LNCaP clone FGC (cell line): ENCODE measurements at regions not wholly inside any gene's neighbourhood (a gene's known extent, or its start where the extent isn't known, plus 50 kb on each side); places are given as distances from the start of the nearest gene placed in this dataset.

Experiments
- DNase-seq: peaks from one replicate; pipeline ENCODE4 v3.0.0-alpha.2; 2011; ENCODE audit warnings: low read depth
- H3K4me3 ChIP-seq: 2 replicates; pipeline ENCODE4 v1.5.1; 2011; ENCODE audit warnings: mild to moderate bottlenecking, low read depth, low read length, control low read depth
- CTCF ChIP-seq: IDR thresholded peaks from 2 replicates; pipeline ENCODE4 v1.5.1; 2012; ENCODE audit warnings: mild to moderate bottlenecking; ENCODE audit not compliant: control insufficient read depth, insufficient read depth; ENCODE audit errors: extremely low read depth

GRCh38 chr10:33556103-33556502 lies 221.6 kb upstream of the NRP1 start:
- no peak overlapping the region for H3K4me3 ChIP-seq
- DNase-seq, result no peak
- no peak for TF ChIP-seq CTCF

- no peak overlapping the region for H3K4me3 ChIP-seq
- DNase-seq, result no peak
Observed at GRCh38 chr10:33553748-33554571, 219.5 kb upstream of the NRP1 start.

GRCh38 chr10:33552290-33552689 lies 217.8 kb upstream of the NRP1 start:
- no peak overlapping the region for H3K4me3 ChIP-seq
- DNase-seq, result no peak
- TF ChIP-seq CTCF, result no peak

More at GRCh38 chr10:33553748-33554571, 219.5 kb upstream of the NRP1 start:
- no peak for TF ChIP-seq CTCF

GRCh38 chr10:33550811-33551210 lies 216.3 kb upstream of the NRP1 start:
- no peak for DNase-seq
- H3K4me3 ChIP-seq, result no peak overlapping the region
- TF ChIP-seq CTCF, result no peak

GRCh38 chr10:33547976-33548375 lies 213.5 kb upstream of the NRP1 start:
- H3K4me3 ChIP-seq, result no peak overlapping the region
- TF ChIP-seq CTCF, result no peak
- no peak for DNase-seq

GRCh38 chr10:33546031-33546430 lies 211.6 kb upstream of the NRP1 start:
- DNase-seq, result no peak
- H3K4me3 ChIP-seq, result no peak overlapping the region
- TF ChIP-seq CTCF, result no peak

GRCh38 chr10:33542752-33543505 lies 208.5 kb upstream of the NRP1 start:
- TF ChIP-seq CTCF, result no peak
- no peak for DNase-seq
- H3K4me3 ChIP-seq, result no peak overlapping the region
